OCI-LY1 (cell line): ENCODE measurements at regions not wholly inside any gene's neighbourhood (a gene's known extent, or its start where the extent isn't known, plus 50 kb on each side); places are given as distances from the start of the nearest gene placed in this dataset.

Experiments used
- H2AFZ ChIP-seq: fragments of 200-600 bp; sonication (generic), shearing (Covaris generic); 2 replicates; pipeline ENCODE4 v1.6.0; 2014; ENCODE audit warnings: antibody characterized with exemption, mild to moderate bottlenecking, low read length
- H3F3A ChIP-seq: fragments of 200-600 bp; sonication (generic), shearing (Covaris generic); 2 replicates; pipeline ENCODE4 v1.6.0; 2014; ENCODE audit warnings: mild to moderate bottlenecking, antibody characterized with exemption, low read length, moderate library complexity; ENCODE audit not compliant: insufficient read depth
- H3K27ac ChIP-seq: fragments of 200-600 bp; sonication (generic); 2 replicates; pipeline ENCODE4 v1.5.1; 2014; ENCODE audit warnings: low read length, mixed run types, mild to moderate bottlenecking, low read depth; ENCODE audit not compliant: poor library complexity, severe bottlenecking
- H3K27me3 ChIP-seq: fragments of 200-600 bp; sonication (generic); 2 replicates; pipeline ENCODE4 v1.6.0; 2014; ENCODE audit warnings: antibody characterized with exemption, mild to moderate bottlenecking, low read length, moderate library complexity; ENCODE audit not compliant: insufficient read depth
- H3K36me3 ChIP-seq: fragments of 200-600 bp; sonication (generic); 2 replicates; pipeline ENCODE4 v1.6.1; 2014; ENCODE audit warnings: mild to moderate bottlenecking, antibody characterized with exemption, low read length, moderate library complexity, mixed read lengths; ENCODE audit not compliant: insufficient read depth
- H3K4me1 ChIP-seq: fragments of 200-600 bp; sonication (generic); 2 replicates; pipeline ENCODE4 v1.5.1; 2014; ENCODE audit warnings: mild to moderate bottlenecking, low read length, moderate library complexity; ENCODE audit not compliant: insufficient read depth, severe bottlenecking
- H3K4me2 ChIP-seq: fragments of 200-600 bp; sonication (generic), shearing (Covaris generic); 2 replicates; pipeline ENCODE4 v1.6.1; 2014; ENCODE audit warnings: low read length
- H3K4me3 ChIP-seq: fragments of 200-600 bp; sonication (generic); 2 replicates; pipeline ENCODE4 v1.5.1; 2014; ENCODE audit warnings: low read length, low read depth, mild to moderate bottlenecking, mixed read lengths; ENCODE audit not compliant: poor library complexity, severe bottlenecking
- H3K79me2 ChIP-seq: fragments of 200-600 bp; shearing (Covaris generic); 2 replicates; pipeline ENCODE4 v1.6.1; 2016; ENCODE audit warnings: mixed run types, low read length, mixed read lengths; ENCODE audit not compliant: insufficient read depth
- H3K9ac ChIP-seq: fragments of 200-600 bp; sonication (generic), shearing (Covaris generic); 2 replicates; pipeline ENCODE4 v1.6.1; 2014; ENCODE audit warnings: mild to moderate bottlenecking, low read length, mixed read lengths
- H3K9me2 ChIP-seq: fragments of 200-600 bp; sonication (generic), shearing (Covaris generic); 2 replicates; pipeline ENCODE4 v1.6.1; 2014; ENCODE audit warnings: low read depth, mild to moderate bottlenecking, low read length, mixed read lengths
- H3K9me3 ChIP-seq: fragments of 200-600 bp; shearing (Covaris generic); 2 replicates; pipeline ENCODE4 v1.6.1; 2014; ENCODE audit warnings: low read length, mixed read lengths
- H4K20me1 ChIP-seq: fragments of 200-600 bp; sonication (generic), shearing (Covaris generic); 2 replicates; pipeline ENCODE4 v1.6.0; 2016; ENCODE audit warnings: mild to moderate bottlenecking, low read length; ENCODE audit not compliant: insufficient read depth
- EZH2 ChIP-seq: fragments of 200-600 bp; sonication (generic), shearing (Covaris generic); IDR thresholded peaks from 2 replicates; pipeline ENCODE4 v1.8.0; 2017; ENCODE audit warnings: borderline replicate concordance, mixed run types, mild to moderate bottlenecking, antibody characterized with exemption, low read length, moderate library complexity, mixed read lengths
- TF ChIP-seq, protein P1 (sequence below): fragments of 200-600 bp; sonication (generic), shearing (Covaris generic); IDR thresholded peaks from 2 replicates; pipeline ENCODE4 v1.5.1; 2017; ENCODE audit warnings: mild to moderate bottlenecking, antibody characterized with exemption, low read length, moderate library complexity, mixed read lengths

DNA sequence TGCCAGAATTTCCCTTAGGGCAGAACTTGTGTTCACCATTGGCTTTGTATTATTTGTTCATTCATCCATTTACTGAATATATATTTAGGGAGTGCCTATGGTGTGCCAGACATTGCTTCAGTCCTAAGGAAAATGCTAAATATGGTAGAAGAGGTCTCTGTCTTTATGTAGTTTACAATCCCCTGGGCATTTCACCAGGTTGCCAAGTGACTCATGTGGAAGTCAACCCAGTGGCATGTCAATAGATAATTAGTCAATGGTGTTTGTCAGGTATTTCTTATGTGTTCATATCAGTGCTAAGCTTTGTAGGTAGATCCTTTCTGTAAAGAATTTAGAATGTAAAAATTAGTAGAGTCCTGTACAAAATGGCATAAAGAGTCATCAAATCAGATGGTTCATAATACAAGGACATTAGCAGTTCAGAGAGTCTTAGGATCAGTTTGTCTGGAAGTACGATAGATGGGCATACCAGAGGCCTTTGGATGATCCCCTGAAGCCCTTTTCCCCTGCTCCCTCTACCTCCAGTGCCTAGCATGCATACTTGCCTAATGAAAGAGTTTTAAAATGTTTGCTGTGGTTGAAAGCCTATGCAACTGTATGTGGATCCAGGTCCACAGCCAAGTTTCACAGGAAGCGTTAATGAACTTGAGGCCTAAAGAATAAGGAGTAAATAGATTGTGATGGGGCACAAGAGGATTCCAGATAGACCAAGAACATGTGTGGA, 58.5 kb upstream of the SESN3 start:
- TF ChIP-seq, protein P1, sequence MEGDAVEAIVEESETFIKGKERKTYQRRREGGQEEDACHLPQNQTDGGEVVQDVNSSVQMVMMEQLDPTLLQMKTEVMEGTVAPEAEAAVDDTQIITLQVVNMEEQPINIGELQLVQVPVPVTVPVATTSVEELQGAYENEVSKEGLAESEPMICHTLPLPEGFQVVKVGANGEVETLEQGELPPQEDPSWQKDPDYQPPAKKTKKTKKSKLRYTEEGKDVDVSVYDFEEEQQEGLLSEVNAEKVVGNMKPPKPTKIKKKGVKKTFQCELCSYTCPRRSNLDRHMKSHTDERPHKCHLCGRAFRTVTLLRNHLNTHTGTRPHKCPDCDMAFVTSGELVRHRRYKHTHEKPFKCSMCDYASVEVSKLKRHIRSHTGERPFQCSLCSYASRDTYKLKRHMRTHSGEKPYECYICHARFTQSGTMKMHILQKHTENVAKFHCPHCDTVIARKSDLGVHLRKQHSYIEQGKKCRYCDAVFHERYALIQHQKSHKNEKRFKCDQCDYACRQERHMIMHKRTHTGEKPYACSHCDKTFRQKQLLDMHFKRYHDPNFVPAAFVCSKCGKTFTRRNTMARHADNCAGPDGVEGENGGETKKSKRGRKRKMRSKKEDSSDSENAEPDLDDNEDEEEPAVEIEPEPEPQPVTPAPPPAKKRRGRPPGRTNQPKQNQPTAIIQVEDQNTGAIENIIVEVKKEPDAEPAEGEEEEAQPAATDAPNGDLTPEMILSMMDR = no peak
- no peak for TF ChIP-seq EZH2
- Histone ChIP-seq H3K9me2 (no peaks in the 10 kb centered on the region), H3K79me2 (no peaks in the 10 kb centered on the region), H3K9ac (no peak overlapping the region), H3F3A (no peaks in the 10 kb centered on the region), H3K4me2 (no peak overlapping the region), H2AFZ (no peak overlapping the region), H3K4me1 (no peaks in the 10 kb centered on the region), H3K27ac (no peak overlapping the region), H3K4me3 (no peak overlapping the region), H3K27me3 (no peaks in the 10 kb centered on the region), H3K9me3 (no peaks in the 10 kb centered on the region), H3K36me3 (no peaks in the 10 kb centered on the region), H4K20me1 (no peaks in the 10 kb centered on the region)

DNA sequence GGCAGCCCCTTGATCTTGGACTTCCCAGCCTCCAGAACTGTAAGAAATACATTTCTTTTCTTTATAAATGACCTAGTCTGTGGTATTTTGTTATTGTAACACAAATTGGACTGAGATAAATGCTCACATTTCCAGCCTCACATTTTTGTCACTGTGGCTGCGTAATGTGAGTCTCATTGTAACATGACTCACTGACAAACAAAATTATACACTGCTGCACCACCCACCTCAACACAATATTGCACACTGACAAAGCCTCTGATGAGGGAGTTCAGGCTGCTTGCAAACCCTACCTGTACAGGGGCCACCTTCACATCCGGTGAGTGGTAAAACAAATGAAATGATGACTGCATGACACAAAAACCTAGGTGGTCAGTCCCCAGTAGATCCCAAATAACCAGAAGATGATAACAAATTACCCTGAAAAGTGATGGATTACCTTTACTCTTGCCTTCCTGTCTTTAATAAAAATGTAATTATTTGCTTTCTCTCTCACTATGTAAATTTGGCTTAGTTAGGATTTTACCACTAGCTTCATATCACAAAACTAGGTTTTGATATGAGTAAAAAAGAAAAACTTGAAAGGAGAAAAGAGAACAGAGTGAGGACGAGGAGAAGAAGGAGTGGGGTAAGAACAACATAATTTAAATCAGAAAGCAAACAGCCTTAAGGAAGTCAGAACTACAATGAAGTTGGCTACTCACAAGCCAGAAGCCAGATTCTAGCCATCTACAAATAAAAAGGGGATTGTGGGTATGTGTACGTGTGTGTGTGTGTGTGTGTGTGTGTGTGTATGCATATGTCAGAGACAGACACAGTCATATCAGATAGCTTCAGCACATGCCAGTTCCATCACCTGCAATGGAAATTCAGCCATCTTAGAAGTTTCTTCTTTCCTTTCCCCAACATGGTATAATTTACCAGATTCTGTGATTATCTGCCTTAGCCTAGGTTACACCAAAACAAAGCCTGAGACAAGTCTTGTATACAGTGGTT, 53.4 kb upstream of the SESN3 start:
- Histone ChIP-seq H4K20me1 (no peaks in the 10 kb centered on the region), H3K9me3 (no peaks in the 10 kb centered on the region), H3K36me3 (no peaks in the 10 kb centered on the region), H3F3A (no peaks in the 10 kb centered on the region), H3K27me3 (no peaks in the 10 kb centered on the region), H3K9me2 (no peaks in the 10 kb centered on the region), H3K9ac (no peak overlapping the region), H3K4me1 (no peaks in the 10 kb centered on the region), H3K79me2 (no peaks in the 10 kb centered on the region), H3K27ac (no peak overlapping the region), H3K4me3 (no peak overlapping the region), H2AFZ (no peak overlapping the region), H3K4me2 (no peak overlapping the region)
- TF ChIP-seq, protein P1 = no peak
- no peak for TF ChIP-seq EZH2

- H3F3A ChIP-seq = no peaks in the 10 kb centered on the region
- H3K4me3 ChIP-seq = no peak overlapping the region
- no peaks in the 10 kb centered on the region for H3K27me3 ChIP-seq
- H4K20me1 ChIP-seq = no peaks in the 10 kb centered on the region
- H3K9me2 ChIP-seq = no peaks in the 10 kb centered on the region
- no peak overlapping the region for H3K4me2 ChIP-seq
- H3K9me3 ChIP-seq = no peaks in the 10 kb centered on the region
- TF ChIP-seq, protein P1 = no peak
- no peak for TF ChIP-seq EZH2
- H3K27ac ChIP-seq = no peak overlapping the region
- H3K4me1 ChIP-seq = no peaks in the 10 kb centered on the region
- H3K9ac ChIP-seq = no peak overlapping the region
- no peaks in the 10 kb centered on the region for H3K79me2 ChIP-seq
- no peak overlapping the region for H2AFZ ChIP-seq
- H3K36me3 ChIP-seq = no peaks in the 10 kb centered on the region
Measured at GRCh38 chr11:95283650-95284049, 52.6 kb upstream of the SESN3 start.
